SK-N-MC (cell line): ENCODE measurements at regions not wholly inside any gene's neighbourhood (a gene's known extent, or its start where the extent isn't known, plus 50 kb on each side); places are given as distances from the start of the nearest gene placed in this dataset.

Source experiments
- EZH2 ChIP-seq: fragments of 200-600 bp; sonication (generic); IDR thresholded peaks from one replicate; pipeline ENCODE4 v1.6.1; 2017; ENCODE audit warnings: antibody characterized with exemption
- POLR2AphosphoS5 ChIP-seq: IDR thresholded peaks from 2 replicates; pipeline ENCODE4 v1.6.1; 2012; ENCODE audit warnings: mild to moderate bottlenecking, low read depth, low read length, borderline replicate concordance

DNA sequence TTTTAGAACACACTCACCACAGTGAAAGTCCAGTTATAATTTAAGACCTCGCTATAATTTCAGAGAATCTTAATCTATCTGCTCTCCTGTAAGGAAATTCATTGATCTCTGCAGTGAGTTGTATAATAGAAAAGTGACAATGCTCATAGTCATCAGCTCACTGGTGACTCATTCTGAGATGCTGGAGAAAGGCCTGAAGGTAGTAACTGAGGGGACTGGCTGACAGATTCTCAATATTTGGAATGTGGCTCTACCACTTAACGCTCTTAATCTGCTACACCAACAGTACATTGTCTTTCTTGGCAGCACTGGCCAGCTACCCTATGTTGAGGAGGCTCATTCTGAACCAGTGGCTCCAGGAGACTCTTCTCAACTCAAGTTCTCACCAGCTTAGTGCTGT is 246.1 kb downstream of the RPRM start:
- TF ChIP-seq EZH2: no peak
- TF ChIP-seq POLR2AphosphoS5: no peak
